Right renal cortex interstitium (tissue), 3 donors: ENCODE measurements at regions not wholly inside any gene's neighbourhood (a gene's known extent, or its start where the extent isn't known, plus 50 kb on each side); places are given as distances from the start of the nearest gene placed in this dataset.

Experiments used
- DNase-seq, 3 donors: peaks; one replicate each; pipeline ENCODE4 v3.0.0-alpha.2; 2013; ENCODE audit warnings: low read depth in 3 of 3, low spot score in 2 of 3

GRCh38 chr18:78722386-78722785 lies 257.2 kb upstream of the SALL3 start:
- DNase-seq: no peak

DNA sequence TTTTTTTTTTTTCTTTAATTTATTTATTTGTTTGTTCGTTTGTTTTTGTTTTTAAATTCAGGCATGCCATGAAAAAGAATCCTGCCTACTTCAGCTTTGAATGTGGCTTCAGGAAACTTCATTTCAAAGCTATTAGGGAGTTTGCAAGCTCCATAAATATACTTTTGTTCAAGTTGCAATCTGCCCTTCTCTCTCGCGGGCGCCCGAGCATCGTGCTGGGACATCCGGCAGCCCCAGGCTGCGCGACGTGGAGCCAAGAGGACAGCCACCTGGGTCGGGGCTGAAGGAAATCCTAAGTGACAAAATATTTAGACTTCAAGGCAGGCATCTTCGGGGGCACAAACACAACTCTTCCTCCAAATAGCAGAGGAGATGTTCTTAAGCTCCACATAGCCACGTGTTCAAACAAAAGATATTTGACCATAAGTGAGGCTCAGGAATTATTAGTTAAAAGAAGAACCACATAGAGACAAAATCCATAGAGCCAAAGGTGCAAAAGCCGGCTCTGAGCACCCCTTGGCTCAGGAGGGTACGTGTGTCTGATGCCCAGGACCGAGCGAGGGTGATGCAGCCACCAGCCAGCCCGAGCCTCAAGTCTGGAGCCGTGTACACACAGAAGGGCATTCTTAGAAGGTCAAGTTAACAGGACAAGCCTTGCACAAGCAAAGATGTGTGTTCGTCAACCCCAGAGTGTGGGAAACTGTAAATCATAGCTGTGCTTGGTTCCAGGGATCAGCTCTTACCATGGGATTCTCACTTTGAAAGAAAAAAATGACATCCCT lies 256.5 kb upstream of the SALL3 start:
- DNase-seq: no peak

GRCh38 chr18:78724214-78724914 lies 255.3 kb upstream of the SALL3 start:
- DNase-seq: no peak

DNA sequence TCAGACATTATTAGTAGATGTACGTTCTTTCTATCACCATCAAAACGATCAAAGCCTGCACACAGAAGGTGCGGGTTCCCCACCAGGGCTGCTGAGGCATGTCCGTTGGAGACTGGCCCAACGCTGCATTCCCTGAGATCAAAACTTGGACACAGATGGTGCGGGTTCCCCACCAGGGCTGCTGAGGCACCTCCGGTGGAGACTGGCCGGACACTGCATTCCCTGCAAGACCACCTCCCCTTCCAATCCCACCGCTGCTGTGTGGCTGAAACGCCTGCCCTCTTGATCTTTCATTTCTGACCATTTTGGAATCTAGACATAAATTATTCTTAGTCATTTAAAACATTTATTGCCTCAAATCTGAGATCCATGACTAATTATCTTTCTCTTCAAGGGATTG lies 254.2 kb upstream of the SALL3 start:
- no peak for DNase-seq

GRCh38 chr18:78726326-78727056 lies 253.1 kb upstream of the SALL3 start:
- DNase-seq: no peak

GRCh38 chr18:78727057-78727739 lies 252.4 kb upstream of the SALL3 start:
- DNase-seq: no peak

DNA sequence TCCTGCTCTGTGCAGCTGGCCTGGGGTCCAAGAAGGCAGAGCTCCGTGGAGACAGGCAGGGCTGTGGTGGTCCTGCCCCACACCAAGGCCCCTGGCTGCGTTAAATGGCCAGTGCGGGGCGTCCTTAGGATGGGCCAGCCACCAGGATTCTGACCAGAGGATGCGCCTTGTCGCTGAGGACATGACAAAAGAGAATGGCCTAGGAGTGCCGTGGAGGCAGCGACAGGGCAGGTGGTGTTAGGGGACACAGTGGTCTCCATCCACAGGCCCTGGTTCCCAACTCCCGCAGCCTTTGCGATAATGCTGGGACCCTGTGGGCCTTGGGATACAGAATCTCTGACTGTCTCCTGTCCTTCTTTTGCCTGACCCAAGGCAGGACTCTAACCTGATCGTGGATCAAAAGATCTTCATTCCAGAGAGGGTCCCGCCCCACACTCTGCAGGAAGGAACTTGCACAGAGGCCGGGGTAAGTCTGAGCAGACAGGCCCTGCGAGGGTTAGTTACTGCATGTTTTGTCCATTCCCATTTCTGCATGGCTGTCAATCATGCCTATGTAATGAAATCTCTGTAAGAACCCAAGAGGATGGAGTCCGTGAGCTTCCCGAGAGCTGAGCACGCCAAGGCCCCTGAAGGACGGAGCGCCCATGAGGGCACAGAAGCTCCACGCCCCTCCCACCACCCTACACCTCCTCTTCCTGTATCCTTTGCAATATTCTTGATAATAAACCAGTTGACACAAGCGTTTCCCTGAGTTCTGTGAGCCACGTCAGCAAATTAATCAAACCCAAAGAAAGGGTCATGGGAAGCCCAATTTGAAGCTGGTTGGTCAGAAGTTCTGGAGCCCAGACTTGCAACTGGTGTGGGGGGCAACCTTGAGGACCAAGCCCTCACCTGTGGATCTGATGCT lies 251.5 kb upstream of the SALL3 start:
- no peak for DNase-seq

DNA sequence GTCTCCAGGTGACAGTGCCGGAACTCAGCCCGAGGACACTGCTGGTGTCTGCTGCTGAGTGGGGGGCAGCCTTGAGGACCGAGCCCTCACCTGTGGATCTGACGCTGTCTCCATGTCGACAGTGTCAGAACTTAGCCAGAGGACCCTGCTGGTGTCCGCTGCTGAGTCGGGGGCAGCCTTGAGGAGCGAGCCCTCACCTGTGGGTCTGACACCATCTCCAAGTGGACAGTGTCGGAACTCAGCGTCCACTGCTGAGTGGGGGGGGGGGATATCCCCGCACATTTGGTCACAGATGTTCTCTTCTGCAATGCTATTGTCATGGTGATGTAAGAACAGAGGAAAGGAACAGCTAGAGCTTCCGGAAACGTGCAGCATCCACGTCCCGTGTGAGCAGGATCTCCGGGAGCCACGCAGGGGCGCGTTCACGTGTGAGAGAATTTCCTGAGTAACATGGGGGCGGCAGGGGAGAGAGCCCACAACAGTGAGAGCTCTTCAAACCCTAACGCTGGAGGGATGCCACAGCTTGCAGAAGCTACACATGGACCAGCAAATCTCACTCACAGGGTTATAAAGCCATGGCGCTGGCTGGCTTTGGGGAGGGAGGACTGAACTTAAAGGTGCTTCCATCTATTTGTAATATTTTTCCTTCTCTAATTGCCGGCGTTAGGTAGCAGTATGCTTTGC lies 250.7 kb upstream of the SALL3 start:
- no peak for DNase-seq

GRCh38 chr18:78730546-78730945 lies 249.1 kb upstream of the SALL3 start:
- DNase-seq: no peak

DNA sequence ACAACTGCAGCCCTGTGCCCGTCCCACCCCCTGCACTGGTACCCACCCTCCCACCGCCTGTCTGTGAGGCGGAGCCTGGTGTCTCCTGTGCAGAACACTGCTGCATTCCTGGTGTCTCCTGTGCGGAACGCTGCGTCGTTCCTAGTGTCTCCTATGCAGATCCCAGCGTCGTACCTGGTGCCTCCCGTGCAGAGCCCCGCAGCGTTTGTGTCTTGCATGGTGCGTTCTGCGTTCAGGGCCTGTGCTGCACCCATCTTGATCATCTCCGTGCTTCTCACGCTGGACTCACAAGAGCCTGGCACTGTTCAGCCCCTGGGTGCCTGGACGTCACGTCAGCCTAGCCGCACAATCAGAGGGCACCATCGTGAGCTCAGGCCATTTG lies 248.6 kb upstream of the SALL3 start:
- no peak for DNase-seq

- DNase-seq: no peak
Observed at GRCh38 chr18:78731398-78732032, 248.1 kb upstream of the SALL3 start.

- DNase-seq: no peak
Observed at GRCh38 chr18:78732273-78733210, 247.1 kb upstream of the SALL3 start.

DNA sequence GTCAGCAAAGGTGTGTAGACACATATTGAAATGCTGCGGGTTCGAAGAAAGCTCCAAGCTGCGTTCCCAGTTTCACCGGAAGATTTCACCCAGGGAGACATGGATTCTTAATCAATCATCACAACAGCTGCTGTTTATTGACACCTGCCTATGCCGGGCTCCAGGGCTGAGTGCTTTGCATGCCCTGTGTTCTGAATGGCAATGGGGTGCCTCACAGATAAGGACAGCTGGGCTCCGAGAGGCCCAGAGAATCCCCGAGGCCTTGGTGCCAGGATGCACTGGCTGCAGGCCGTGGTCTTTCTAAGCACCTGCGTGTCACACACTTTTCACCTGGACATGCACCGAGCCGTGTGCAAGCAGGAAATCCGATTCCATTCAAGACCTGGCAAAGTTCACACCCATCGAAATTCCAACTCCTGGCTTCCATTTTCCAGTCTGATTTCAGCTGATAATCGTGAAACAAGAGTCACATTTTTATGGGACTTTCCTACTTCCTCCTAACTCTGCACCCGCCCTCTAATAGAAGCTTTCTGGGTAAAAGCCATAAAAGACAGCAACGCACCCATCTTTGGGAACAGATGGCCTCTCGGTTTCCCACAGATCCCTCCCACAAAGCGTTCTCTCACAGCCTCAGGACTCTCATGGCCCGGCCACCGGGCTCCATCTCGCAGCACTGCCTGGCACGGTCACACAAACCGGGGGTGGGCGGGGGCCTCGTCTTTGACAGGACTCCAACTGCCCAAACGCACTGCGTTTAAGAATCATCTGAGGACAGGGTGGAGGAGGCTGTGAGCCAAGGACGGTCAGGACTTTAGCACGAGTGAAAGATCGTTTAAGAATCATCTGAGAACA lies 245.6 kb upstream of the SALL3 start:
- DNase-seq: no peak

DNA sequence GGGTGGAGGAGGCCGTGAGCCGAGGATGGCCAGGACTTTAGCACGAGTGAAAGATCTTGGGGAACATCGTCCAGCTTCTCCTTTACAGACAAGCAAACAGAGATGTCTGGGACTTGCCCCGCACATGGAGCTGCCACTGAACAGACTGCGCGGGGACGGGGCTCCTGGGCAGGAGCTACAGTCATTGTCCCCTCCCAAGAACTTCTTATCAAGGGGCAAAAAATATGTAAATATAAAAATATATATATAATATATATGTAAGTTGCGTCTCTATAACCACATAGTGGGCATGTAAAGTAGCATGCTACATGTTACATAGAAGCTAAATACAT lies 245.0 kb upstream of the SALL3 start:
- DNase-seq: no peak

DNA sequence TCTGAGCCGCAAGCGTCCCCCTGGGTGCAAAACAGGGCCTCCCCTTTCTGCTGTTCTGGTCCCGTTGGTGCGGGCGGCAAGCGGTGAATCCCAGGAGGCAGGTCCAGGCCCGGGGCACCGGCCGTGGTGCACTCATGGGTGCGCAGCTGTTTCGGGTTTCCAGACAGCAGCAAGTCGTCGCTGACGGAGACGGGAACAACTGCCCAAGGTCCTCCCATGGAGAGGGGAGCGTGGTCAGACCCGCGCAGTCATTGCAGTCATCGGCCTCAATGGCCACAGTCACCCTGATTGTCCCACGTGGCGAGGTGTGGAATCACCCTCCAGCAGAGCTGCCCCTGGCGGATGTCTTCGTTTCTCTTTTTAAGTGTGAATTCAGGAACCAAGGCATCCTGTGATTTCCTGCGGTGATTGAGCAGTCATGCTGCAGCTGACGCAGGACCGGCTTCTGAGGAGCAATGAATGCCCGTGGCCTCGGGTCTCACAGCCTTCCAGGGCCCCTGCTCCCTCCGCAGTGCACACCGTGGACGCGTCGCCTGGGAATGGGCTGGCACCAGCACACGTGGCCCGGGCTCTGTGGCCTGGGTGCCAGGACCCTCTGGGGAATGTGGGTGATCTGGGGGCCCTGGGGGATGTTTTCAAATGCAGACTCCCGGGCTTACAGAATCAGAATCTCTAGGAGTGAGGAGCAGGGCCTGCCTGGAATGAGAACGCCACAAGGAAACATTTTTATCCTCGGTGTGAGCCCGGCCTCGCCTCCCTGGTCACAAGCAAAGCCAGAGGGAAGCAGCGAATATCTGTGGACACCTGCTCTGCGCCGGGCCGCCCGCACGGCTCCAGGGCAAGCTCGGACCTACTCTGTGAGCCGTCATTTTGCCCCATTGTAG lies 244.2 kb upstream of the SALL3 start:
- DNase-seq: no peak

DNA sequence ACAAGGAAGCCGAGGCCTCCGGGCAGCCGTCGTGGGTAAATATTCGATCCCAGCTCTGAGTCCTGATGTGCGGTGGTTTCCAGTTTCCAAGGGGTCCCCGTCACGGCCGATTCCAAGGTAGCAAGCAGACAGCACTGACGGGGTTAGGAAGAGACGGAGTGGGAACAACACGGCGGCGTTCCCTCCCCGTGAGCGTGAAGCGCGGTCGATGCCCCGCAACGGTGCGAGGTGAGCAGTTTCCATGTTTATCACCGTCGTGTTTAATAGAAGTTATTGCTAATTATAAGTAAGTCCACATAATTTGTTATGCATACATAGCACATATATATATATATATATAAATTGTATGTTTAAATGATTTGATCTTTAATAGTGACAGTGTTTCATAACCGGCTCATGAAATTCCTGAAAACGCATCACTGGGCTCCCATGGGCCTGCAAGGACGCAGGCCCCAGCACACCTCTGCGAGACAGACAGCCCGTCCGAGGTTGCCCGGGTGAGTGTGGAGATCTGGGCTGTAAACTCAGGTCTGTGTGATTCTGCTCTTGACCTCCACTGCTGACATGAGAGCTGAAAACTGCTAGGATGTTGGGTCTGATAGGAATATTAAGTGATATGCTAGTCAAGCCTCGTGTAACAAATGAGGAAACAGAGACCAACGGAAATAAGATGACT lies 243.5 kb upstream of the SALL3 start:
- no peak for DNase-seq
